ENCODE measurements at regions not wholly inside any gene's neighbourhood (a gene's known extent, or its start where the extent isn't known, plus 50 kb on each side); places are given as distances from the start of the nearest gene placed in this dataset.

DNA sequence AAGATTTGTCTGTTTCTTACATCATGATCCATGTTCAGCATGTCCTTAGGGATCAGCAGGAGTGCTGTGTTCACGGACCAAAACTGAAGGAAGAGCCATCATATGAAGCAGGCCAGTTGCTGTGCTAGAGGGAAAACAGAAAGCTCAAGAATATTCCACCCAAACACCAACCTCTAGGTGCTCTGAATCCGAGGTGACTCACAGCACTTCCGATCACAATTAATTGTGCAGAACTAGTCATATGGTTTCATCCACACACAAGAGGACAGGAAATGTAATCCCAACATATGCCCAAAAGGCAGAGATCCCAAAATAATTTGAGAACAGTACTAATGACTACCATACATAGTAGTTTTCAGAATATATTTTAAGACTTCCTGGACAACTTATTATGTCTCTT lies 257.9 kb upstream of the KCNH8 start:
- Histone ChIP-seq H3K36me3 (ENCODE audit: control insufficient read depth in 2 of 2, insufficient read depth in 1 of 2, low read length in 2 of 2) (no peaks in the 10 kb centered on the region), H3K27ac (ENCODE audit: extremely low read depth, low read depth, low read length) (no peak overlapping the region), H3K4me3 (ENCODE audit: low read depth, low read length) (no peak overlapping the region), H3K4me1 (ENCODE audit: control insufficient read depth, insufficient read depth, low read length) (no peaks in the 10 kb centered on the region), H3K9me3 (ENCODE audit: control insufficient read depth, insufficient read depth, low read depth, low read length) (no peaks in the 10 kb centered on the region)
- no peak for TF ChIP-seq ZNF335 (tag by site-specific recombination; conservative IDR thresholded peaks at IDR 0.05)
- TF ChIP-seq WT1 (tag by site-specific recombination; IDR thresholded peaks at IDR 0.05), result no peak
- TF ChIP-seq ZNF19 (tag by site-specific recombination; IDR thresholded peaks at IDR 0.05; ENCODE audit: low read depth), result no peak
- TF ChIP-seq, protein P1, sequence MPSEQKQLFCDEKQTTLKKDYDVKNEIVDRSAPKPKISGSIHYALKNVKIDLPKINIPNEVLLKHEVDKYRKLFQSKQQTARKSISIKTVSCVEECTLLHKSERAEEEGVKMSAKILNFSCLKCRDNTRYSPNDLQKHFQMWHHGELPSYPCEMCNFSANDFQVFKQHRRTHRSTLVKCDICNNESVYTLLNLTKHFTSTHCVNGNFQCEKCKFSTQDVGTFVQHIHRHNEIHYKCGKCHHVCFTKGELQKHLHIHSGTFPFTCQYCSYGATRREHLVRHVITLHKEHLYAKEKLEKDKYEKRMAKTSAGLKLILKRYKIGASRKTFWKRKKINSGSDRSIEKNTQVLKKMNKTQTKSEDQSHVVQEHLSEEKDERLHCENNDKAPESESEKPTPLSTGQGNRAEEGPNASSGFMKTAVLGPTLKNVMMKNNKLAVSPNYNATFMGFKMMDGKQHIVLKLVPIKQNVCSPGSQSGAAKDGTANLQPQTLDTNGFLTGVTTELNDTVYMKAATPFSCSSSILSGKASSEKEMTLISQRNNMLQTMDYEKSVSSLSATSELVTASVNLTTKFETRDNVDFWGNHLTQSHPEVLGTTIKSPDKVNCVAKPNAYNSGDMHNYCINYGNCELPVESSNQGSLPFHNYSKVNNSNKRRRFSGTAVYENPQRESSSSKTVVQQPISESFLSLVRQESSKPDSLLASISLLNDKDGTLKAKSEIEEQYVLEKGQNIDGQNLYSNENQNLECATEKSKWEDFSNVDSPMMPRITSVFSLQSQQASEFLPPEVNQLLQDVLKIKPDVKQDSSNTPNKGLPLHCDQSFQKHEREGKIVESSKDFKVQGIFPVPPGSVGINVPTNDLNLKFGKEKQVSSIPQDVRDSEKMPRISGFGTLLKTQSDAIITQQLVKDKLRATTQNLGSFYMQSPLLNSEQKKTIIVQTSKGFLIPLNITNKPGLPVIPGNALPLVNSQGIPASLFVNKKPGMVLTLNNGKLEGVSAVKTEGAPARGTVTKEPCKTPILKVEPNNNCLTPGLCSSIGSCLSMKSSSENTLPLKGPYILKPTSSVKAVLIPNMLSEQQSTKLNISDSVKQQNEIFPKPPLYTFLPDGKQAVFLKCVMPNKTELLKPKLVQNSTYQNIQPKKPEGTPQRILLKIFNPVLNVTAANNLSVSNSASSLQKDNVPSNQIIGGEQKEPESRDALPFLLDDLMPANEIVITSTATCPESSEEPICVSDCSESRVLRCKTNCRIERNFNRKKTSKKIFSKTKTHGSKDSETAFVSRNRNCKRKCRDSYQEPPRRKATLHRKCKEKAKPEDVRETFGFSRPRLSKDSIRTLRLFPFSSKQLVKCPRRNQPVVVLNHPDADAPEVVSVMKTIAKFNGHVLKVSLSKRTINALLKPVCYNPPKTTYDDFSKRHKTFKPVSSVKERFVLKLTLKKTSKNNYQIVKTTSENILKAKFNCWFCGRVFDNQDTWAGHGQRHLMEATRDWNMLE (tag by site-specific recombination; conservative IDR thresholded peaks at IDR 0.05; ENCODE audit: low read depth), result no peak
- no peak for TF ChIP-seq PRDM2 (tag by site-specific recombination; IDR thresholded peaks at IDR 0.05; ENCODE audit: borderline replicate concordance)
- no peak for TF ChIP-seq ZNF155 (tag by site-specific recombination; IDR thresholded peaks at IDR 0.05)
- TF ChIP-seq ZEB2 (tag by site-specific recombination; IDR thresholded peaks at IDR 0.05), result no peak
- no peak for TF ChIP-seq ZNF544 (tag by site-specific recombination; IDR thresholded peaks at IDR 0.05)
- TF ChIP-seq FEZF1 (tag by site-specific recombination; IDR thresholded peaks at IDR 0.05), result no peak
- TF ChIP-seq ZNF391 (tag by site-specific recombination; IDR thresholded peaks at IDR 0.05; ENCODE audit: borderline replicate concordance, low read depth), result no peak
- TF ChIP-seq ZNF10 (tag by site-specific recombination; IDR thresholded peaks at IDR 0.05), result no peak
- no peak for TF ChIP-seq ZSCAN30 (tag by site-specific recombination; IDR thresholded peaks at IDR 0.05)
- no peak for TF ChIP-seq ZNF610 (tag by site-specific recombination; IDR thresholded peaks at IDR 0.05; ENCODE audit: borderline replicate concordance)
- no peak for TF ChIP-seq ZNF211 (tag by site-specific recombination; IDR thresholded peaks at IDR 0.05; ENCODE audit: low read depth)
- no peak for TF ChIP-seq ZNF114 (tag by site-specific recombination; IDR thresholded peaks at IDR 0.05)
- TF ChIP-seq ZNF529 (tag by site-specific recombination; IDR thresholded peaks at IDR 0.05; ENCODE audit: insufficient replicate concordance), result no peak
- TF ChIP-seq ZNF48 (tag by site-specific recombination; IDR thresholded peaks at IDR 0.05), result no peak
- ChIA-PET POLR2A (no interaction called here), CTCF (no interaction called here)

Measured in HEK293 (cell line).